ENCODE measurements at regions not wholly inside any gene's neighbourhood (a gene's known extent, or its start where the extent isn't known, plus 50 kb on each side); places are given as distances from the start of the nearest gene placed in this dataset.

DNA sequence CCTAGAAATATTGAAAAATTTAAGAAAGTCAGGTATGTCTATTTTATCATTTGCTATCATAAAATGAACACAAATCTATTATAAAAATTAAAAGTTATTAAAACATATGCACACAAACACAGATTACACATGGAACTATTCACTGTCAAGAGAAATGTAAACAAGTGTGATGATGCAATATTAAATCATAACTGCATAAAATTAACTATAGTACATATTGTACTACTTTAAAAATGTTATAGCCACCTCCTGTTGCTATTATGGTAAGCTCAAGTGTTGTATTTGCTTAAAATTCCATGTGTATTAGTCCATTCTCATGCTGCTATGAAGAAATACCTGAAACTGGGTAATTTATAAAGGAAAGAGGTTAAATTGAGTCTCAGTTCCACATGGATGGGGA lies 54.7 kb upstream of the CMC1 start:
- H3K36me3 ChIP-seq (ENCODE audit: insufficient read depth, low read length) = no peaks in the 10 kb centered on the region
- no peaks in the 10 kb centered on the region for H3K4me1 ChIP-seq (ENCODE audit: insufficient read depth, low read length, poor library complexity, severe bottlenecking)
- CTCF ChIA-PET (ENCODE audit: unreplicated experiment) = no interaction called here
- BruUV-seq (replicated peaks) = no TSS peak
- H4K20me1 ChIP-seq (ENCODE audit: insufficient read depth, low read length) = no peaks in the 10 kb centered on the region
- no peak overlapping the region for H2AFZ ChIP-seq (ENCODE audit: low read length)
- no peak overlapping the region for H3K4me2 ChIP-seq (ENCODE audit: low read length)
- H3K79me2 ChIP-seq (ENCODE audit: insufficient read depth, low read depth, low read length) = no peaks in the 10 kb centered on the region
- H3K9me3 ChIP-seq (ENCODE audit: low read length) = no peaks in the 10 kb centered on the region
- POLR2A ChIA-PET = no interaction called here
- no peaks in the 10 kb centered on the region for H3K9me2 ChIP-seq (ENCODE audit: insufficient read depth, low read length)
- no peak overlapping the region for H3K27ac ChIP-seq (ENCODE audit: low read depth, low read length, poor library complexity, severe bottlenecking)
- DNase-seq (ENCODE audit: low spot score) = no peak
- no peak overlapping the region for H3K4me3 ChIP-seq (ENCODE audit: low read depth, low read length, poor library complexity, severe bottlenecking)
- intact Hi-C loops (cut with micrococcal nuclease; ENCODE audit: unreplicated experiment) = no loop called here
- TF ChIP-seq, protein P1, sequence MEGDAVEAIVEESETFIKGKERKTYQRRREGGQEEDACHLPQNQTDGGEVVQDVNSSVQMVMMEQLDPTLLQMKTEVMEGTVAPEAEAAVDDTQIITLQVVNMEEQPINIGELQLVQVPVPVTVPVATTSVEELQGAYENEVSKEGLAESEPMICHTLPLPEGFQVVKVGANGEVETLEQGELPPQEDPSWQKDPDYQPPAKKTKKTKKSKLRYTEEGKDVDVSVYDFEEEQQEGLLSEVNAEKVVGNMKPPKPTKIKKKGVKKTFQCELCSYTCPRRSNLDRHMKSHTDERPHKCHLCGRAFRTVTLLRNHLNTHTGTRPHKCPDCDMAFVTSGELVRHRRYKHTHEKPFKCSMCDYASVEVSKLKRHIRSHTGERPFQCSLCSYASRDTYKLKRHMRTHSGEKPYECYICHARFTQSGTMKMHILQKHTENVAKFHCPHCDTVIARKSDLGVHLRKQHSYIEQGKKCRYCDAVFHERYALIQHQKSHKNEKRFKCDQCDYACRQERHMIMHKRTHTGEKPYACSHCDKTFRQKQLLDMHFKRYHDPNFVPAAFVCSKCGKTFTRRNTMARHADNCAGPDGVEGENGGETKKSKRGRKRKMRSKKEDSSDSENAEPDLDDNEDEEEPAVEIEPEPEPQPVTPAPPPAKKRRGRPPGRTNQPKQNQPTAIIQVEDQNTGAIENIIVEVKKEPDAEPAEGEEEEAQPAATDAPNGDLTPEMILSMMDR (conservative IDR thresholded peaks at IDR 0.05; ENCODE audit: low read length) = no peak
- no peak for TF ChIP-seq EZH2phosphoT487 (IDR thresholded peaks at IDR 0.05; ENCODE audit: borderline replicate concordance, low read depth, low read length)

GRCh38 chr3:28188686-28189085 lies 52.7 kb upstream of the CMC1 start:
- CTCF ChIA-PET (ENCODE audit: unreplicated experiment) = no interaction called here
- no peak overlapping the region for H3K4me2 ChIP-seq (ENCODE audit: low read length)
- no peaks in the 10 kb centered on the region for H3K4me1 ChIP-seq (ENCODE audit: insufficient read depth, low read length, poor library complexity, severe bottlenecking)
- no peak overlapping the region for H2AFZ ChIP-seq (ENCODE audit: low read length)
- POLR2A ChIA-PET = no interaction called here
- no peaks in the 10 kb centered on the region for H3K36me3 ChIP-seq (ENCODE audit: insufficient read depth, low read length)
- intact Hi-C loops (cut with micrococcal nuclease; ENCODE audit: unreplicated experiment) = no loop called here
- H3K9me2 ChIP-seq (ENCODE audit: insufficient read depth, low read length) = no peaks in the 10 kb centered on the region
- no TSS peak for BruUV-seq (replicated peaks)
- DNase-seq (ENCODE audit: low spot score) = no peak
- H3K9me3 ChIP-seq (ENCODE audit: low read length) = no peaks in the 10 kb centered on the region
- no peak overlapping the region for H3K4me3 ChIP-seq (ENCODE audit: low read depth, low read length, poor library complexity, severe bottlenecking)
- TF ChIP-seq EZH2phosphoT487 (IDR thresholded peaks at IDR 0.05; ENCODE audit: borderline replicate concordance, low read depth, low read length) = no peak
- TF ChIP-seq, protein P1 (conservative IDR thresholded peaks at IDR 0.05; ENCODE audit: low read length) = no peak
- no peaks in the 10 kb centered on the region for H4K20me1 ChIP-seq (ENCODE audit: insufficient read depth, low read length)
- no peaks in the 10 kb centered on the region for H3K79me2 ChIP-seq (ENCODE audit: insufficient read depth, low read depth, low read length)
- no peak overlapping the region for H3K27ac ChIP-seq (ENCODE audit: low read depth, low read length, poor library complexity, severe bottlenecking)

DNA sequence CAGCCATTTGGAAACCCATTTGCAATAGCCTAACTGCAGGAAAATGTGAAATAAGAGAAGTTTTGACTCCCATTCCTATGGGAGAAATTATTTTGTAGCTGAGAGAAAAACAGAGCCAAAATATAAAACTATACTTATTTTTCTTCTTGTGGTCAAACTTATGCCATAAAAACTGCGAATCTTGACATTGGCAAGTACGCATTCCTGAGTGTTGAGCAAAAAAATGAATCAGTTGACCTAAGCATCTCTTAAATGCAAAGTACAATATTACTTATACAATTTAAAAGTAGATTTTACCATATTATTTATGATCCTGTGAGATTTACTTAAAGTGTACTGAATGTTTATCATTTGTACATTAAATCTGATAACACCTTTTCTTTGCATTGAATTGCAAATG lies 50.1 kb upstream of the CMC1 start:
- no peak overlapping the region for H2AFZ ChIP-seq (ENCODE audit: low read length)
- ChIA-PET CTCF (ENCODE audit: unreplicated experiment) (no interaction called here), POLR2A (interaction anchor here (0.7 kb wide), 1 partner anchor 597 kb away, joined by 3 read pairs; no protein-coding TSS in a partner anchor)
- no peak for TF ChIP-seq EZH2phosphoT487 (IDR thresholded peaks at IDR 0.05; ENCODE audit: borderline replicate concordance, low read depth, low read length)
- TF ChIP-seq, protein P1 (conservative IDR thresholded peaks at IDR 0.05; ENCODE audit: low read length) = no peak
- no peaks in the 10 kb centered on the region for H3K9me2 ChIP-seq (ENCODE audit: insufficient read depth, low read length)
- no peak overlapping the region for H3K27ac ChIP-seq (ENCODE audit: low read depth, low read length, poor library complexity, severe bottlenecking)
- no peaks in the 10 kb centered on the region for H3K79me2 ChIP-seq (ENCODE audit: insufficient read depth, low read depth, low read length)
- no peak overlapping the region for H3K4me2 ChIP-seq (ENCODE audit: low read length)
- intact Hi-C loops (cut with micrococcal nuclease; ENCODE audit: unreplicated experiment) = no loop called here
- no peaks in the 10 kb centered on the region for H4K20me1 ChIP-seq (ENCODE audit: insufficient read depth, low read length)
- H3K4me3 ChIP-seq (ENCODE audit: low read depth, low read length, poor library complexity, severe bottlenecking) = no peak overlapping the region
- H3K4me1 ChIP-seq (ENCODE audit: insufficient read depth, low read length, poor library complexity, severe bottlenecking) = no peaks in the 10 kb centered on the region
- DNase-seq (ENCODE audit: low spot score) = no peak
- H3K9me3 ChIP-seq (ENCODE audit: low read length) = no peaks in the 10 kb centered on the region
- BruUV-seq (replicated peaks) = no TSS peak
- H3K36me3 ChIP-seq (ENCODE audit: insufficient read depth, low read length) = no peaks in the 10 kb centered on the region
